Stromal cell of bone marrow (primary cell): ENCODE measurements at regions not wholly inside any gene's neighbourhood (a gene's known extent, or its start where the extent isn't known, plus 50 kb on each side); places are given as distances from the start of the nearest gene placed in this dataset.
"Not testable (repeated sequence)": the region's sequence is repeated elsewhere in the genome, so short reads cannot be mapped to it uniquely, and the experiment has no call there.

Experiments used
- DNase-seq: peaks from one replicate; pipeline ENCODE4 v3.0.0-alpha.2; 2012; ENCODE audit warnings: low read depth

DNA sequence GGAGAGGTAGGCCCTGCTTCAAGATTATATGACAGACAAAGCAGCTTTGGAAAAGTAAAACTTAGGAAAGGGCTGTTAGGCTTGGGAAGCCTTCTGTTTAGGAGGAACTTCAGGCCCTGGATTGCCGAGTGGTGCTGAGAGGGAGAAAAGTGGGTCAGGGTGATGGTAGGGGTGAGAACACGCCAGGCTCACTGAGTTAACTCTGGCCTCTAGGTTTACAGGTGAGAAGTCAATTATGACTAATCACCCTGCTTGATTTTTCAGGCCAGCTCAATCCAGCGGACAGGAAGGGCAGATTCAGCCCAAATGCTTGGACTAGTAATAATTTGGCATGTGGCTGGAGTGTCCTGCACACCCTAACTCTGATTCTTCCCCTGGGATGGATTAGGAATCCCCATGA is 365.1 kb upstream of the LMCD1 start:
- DNase-seq: no peak

DNA sequence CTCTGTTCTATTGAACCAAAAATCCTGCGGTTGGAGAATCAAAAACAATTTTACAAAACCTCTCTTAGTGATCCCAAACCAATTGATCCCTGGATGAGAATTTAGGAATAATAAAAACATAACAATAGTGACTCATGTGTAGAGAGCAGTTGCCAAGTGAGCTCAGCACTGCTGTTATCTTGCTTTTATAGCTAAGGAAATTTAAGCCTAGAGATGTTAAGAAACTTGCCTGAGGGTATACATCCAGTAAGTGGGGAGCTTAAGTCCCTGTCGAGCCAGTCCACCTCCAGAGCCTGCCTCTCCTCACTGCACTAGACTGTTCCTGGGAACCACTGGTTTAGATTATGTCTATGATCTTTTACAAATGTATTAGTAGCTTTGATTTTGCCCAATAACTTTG is 358.4 kb upstream of the LMCD1 start:
- DNase-seq: peak; percentile 15

DNA sequence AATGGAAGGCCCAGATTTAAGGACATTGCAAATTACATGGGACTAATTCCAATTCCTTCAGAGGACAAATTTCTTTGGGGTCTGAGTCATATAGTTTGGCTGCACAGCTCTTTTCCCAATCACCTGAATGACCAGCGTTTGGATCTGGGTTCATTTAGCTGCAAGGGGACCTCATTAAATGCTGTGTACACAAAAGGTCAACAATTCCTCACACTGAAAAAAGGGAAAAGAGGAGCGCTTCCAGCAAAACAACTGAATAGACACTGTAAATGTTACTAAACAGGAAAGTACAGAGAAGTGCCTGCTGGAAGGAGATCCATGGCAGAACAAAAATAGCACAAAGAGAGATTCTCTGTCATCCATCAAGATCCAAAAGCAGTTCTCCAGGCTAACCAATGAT is 356.0 kb upstream of the LMCD1 start:
- DNase-seq: no peak

DNA sequence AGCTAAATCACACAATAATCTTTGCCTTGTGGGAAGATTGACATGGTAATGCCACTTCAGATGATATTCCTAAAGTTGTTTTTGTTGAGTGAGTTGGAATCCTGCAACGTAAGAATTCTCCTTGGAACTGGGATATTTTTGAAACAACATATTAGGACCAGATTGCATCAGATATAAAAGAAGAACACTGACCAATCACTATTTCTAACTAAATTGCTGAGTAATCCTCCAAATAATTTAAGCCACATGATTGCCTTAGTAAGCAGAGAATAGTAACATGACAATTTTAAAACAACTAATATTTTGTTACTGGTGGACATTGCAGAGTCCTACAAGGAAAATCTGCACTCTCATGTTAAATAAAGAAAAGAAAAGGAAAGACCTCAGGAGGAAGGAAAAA is 353.9 kb upstream of the LMCD1 start:
- peak; percentile 42 for DNase-seq

DNA sequence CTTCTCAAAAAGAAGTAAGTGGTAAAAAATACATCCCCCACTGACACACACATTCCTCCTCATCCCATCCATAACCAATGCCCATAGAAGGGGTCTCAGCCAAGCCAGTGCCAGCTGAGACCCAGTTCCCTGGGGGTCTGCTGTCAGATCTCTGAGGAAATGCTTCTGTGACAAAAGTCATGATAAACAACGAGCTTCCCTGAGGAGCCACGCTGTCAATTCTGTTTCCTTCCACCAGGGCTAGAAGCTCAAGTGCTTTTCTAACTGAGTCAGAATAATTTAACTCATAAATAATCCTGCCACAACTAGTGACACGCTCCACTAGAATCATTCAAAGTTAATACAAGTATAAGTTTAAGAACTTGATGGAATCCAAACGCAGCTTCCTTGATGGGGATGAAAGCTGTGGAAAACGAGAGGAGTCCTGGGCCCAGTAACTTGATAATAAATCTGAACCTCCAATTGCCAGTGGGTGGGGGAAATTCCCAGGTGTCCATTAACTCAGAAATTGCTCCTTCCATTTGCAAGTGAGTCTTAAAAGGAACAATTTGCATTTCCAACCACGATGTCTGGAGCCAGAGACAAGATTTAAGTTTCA is 348.7 kb upstream of the LMCD1 start:
- DNase-seq: no peak

DNA sequence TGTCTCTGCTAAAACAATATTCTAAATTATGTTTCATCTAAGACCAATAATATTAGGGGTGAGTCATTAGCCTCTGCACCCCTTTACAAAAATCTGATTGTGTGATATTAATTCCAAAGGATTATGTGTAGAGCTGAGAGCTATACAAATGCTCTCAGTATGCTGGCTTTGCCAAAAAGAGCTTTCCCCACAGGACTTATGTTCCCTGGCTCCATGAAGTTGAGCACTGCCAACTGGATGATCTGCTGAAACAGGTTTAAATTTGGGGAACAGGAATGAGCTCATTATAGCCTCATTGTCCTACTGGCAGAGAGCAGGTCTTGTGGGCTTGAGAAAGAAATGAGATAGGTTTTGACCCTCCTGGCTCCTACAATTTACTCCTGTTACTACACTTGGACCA is 347.8 kb upstream of the LMCD1 start:
- no peak for DNase-seq

DNA sequence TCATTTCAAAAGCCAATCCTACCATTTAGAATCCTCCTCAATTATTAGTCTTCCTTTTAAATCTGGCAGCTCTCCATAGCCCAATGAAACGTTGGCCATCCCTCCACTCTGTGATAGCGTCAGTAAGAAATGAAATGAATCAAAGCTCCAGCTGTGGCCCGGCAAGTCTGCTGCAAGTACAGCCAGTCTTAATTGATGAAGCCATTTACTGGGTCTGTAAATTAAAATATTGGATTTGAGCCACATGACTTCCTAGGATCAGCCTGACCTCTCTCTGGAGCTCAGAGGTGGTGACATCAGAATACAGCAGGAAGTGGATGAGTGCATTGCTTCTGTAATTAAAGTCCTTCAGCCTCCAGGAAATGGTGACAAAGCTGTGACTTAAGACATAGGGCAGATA is 347.0 kb upstream of the LMCD1 start:
- DNase-seq: no peak

DNA sequence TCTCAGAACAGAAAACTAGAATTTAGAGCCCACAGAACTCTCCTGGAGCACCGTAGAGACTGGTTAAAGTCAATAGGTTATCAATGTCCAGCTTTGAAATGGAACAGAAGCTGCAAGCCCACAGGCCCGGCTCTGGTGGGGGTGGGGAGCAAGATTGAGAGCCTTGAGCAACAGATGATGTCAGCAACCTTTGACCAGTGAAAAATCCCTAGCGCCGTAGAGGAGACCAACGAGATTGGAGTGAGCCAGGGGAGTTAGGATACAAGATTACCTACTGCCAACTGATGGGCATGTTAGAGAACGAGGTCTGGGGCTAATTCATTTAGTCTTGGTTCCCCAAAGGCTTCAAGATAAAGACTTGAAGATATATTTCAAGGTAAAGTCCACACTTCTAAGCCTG is 345.5 kb upstream of the LMCD1 start:
- no peak for DNase-seq

DNA sequence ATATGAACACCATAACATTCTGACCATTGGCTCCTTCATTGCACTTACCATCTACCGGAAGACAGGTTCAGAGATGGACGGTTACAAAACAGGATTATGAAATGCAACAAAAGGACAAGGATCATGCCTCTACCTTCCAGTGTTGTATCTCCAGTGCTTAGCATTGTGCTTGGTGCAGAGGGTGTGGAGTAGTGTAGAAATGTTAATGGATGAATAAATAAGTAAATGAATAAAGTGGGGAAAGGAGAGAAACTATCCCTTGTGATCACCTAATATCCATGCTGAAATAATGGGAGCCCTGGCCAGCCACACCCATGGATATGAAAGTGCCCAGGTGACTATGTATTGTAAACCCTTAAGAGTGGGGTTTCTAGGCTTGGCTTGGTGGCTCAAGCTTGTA is 344.8 kb upstream of the LMCD1 start:
- DNase-seq: no peak

DNA sequence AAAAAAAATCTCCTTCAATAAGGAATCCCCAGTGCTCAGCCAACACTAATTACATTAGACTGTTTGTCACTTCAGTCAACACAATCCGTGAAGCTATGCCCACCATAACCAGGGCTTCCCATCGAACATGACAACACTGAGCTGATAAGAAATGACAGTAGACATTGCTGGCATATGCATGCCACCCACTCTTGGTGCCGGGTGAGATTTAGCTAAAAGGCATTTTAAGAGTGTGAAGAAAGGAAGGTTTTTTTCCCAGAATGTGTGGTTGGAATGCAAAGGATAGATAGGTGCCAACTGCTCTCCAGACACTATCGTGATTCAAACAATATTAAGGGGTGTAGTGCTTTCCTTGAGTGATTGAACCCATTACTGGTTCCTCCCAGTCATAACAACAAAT is 344.0 kb upstream of the LMCD1 start:
- DNase-seq: no peak

DNA sequence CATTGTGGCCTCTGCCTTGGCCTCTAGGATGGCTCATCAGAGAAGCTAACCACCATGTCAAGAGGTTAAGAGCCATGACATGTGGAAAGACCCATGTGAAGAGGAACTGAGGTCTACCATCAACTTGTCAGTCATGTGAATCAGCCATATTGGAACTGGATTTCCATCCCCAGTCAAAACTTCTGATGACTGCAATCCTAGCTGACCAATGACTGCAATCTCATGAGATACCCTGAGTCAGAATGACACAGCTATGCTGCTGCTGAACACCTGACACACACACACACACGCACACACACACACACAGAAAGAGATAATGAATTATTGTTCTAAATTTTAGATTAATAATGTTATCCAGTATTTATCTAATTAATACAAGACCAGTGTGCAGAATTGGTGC is 337.5 kb upstream of the LMCD1 start:
- DNase-seq: no peak

DNA sequence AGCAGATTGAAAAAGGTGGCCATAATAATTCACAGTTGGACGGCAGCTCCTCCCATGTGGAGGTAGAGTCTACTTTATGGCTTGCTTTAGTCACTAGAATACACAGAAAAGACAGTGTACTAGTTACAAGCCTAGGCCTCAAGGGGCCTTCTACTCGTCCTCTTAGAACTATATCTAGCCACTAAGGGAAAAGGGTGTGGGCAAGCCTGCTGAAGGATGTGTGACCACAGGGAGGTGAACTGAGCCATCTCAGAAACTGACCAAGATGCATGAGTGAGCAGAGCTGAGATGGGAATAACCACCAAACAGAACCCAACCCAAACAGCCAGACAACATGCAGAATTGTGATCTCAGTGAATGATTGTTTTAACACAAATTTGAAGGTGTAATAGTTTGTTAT is 335.6 kb upstream of the LMCD1 start:
- no peak for DNase-seq

DNA sequence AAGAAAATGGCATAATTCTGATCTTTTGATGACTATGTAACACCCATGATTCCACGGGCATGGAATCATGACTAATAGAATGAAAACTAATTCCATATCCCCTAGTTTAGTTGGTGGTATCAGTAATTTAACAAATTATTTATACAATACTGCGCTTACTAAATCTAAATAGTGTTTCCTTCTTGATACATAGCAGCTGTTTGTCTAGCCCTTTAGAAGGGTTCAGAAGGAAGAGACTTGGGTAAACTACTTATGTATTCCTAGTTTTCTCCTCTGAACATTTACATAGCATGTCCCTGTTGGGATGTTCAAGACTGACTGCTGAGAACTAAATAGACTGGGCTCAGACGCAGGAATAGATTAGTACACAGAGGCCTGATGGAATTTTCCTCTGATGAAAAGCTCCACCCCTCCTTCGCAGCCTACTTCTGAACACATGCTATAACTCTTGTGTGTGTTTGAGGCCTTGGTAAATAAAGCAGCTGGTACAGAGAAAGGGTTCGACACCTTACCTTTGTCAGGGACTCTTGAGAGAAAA is 330.6 kb upstream of the LMCD1 start:
- no peak for DNase-seq

DNA sequence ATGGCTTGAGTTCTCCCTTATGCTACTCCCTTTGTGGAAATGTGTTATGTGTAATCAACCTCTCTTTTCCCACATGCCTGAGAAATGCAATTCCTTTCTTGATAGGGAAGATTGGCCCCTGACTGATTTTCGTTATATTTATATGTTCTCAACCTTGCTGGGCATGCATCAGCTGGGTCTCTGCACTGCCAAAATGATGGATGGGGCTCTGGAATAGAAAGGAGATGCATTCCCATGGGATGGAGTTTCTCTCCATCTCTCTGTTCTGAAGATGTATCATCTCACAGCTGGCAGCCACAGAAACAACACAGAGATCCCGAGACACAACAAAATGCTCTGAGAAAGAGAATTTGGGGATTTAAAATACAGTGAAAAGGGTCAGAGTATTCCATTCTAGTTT is 327.7 kb upstream of the LMCD1 start:
- DNase-seq: no peak

DNA sequence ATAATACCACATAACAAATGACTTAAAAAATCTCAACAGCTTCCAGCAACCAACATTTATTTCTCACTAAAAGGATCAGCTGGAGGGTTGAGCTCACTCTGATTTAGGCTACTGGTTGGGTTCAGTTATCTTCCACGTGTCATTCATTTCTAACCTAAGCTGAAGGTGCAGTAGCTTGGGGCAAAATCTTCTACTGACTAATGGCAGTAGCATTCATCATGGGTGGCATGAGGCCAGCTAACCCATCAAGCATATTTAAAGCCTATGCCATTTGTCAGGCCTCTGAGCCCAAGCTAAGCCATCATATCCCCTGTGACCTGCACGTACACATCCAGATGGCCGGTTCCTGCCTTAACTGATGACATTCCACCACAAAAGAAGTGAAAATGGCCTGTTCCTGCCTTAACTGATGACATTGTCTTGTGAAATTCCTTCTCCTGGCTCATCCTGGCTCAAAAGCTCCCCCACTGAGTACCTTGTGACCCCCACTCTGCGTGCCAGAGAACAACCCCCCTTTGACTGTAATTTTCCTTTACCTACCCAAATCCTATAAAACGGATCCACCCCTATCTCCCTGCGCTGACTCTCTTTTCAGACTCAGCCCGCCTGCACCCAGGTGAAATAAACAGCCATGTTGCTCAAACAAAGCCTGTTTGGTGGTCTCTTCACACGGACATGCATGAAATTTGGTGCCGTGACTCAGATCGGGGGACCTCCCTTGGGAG is 324.7 kb upstream of the LMCD1 start:
- DNase-seq: not testable (repeated sequence)

DNA sequence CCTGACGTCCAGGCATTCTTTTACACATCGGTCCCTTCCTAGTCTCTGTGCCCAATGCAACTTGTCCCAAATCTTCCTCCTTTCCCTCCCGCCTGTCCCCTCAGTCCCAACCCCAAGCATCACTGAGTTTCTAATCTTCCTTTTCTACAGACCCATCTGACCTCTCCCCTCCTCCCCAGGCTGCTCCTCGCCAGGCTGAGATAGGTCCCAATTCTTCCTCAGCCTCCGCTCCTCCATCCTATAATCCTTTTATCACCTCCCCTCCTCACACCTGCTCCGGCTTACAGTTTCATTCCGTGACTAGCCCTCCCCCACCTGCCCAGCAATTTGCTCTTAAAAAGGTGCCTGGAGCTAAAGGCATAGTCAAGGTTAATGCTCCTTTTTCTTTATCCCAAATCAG is 323.1 kb upstream of the LMCD1 start:
- not testable (repeated sequence) for DNase-seq

DNA sequence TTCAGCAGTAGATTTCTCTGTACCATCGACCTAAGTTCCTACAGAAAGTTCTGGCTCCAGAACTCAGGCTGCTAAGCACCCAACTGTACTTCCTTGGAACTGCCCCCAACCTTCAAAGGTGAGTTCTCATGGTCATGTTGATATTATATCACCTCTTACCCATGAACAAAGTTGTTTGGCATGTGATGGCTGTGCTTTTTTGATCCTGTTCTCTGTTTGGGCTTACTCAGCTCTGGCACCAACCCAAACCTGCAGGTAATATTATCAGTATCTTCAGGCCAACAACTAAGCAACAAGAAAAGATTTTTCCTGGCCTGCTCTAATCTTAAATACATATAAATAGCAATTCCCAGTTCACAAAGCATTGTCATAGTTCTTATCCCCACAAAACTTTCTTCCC is 318.7 kb upstream of the LMCD1 start:
- no peak for DNase-seq

DNA sequence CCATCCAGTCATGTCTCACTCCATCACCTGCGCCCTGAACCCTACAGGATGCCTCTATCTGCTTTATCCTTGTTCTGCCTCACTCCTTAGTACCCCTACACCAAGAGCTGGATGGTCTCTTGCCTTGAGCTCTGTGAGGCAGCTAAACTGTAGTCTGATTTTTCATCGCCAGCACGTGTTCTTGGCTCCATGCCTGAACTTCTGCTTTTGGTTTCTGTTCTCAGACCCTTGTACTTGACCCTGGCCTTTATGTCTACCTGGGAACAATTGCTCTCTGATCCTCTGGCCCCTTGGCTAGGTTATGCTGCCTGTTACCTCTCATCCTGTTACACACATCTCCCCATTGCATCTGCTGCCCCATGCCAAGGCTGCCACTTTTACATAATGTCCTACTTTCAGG is 318.0 kb upstream of the LMCD1 start:
- DNase-seq: no peak

DNA sequence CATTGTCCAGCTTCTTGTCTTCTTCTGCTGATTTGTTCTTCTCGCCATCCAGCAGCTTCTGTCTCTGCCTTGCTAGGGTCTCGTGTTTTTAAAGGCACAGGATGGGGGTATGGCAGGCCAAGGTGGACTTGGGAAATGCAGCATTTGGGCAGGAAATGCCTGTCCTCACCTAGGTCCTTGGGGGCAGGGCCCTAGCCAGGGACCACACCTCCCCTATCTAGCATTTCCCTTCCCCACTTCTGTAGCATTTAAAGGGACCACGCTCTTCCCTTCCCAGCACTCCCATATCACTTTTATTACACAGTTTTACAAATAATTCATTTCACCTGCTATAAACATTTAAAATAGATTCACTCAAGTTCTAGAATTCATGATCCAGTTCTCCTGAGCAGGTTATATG is 315.4 kb upstream of the LMCD1 start:
- no peak for DNase-seq

DNA sequence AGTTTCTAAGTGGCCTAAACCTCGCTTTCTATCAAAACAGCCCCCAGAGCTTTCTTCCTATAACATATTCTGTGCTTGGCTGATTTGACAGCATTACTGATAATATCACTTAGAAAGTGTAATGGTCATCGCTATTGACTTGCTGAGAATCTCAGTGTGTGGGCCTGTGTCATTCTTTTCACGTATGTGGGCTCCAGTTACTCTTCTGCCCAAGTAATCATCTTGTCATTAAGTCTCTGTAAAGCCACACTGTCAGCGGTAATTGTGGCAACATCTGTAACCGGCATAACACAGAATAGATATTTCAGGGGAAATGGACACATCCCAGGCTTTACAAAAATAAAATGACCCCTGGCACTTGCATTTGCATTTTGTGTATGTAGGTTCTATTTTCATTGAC is 313.6 kb upstream of the LMCD1 start:
- DNase-seq: no peak

DNA sequence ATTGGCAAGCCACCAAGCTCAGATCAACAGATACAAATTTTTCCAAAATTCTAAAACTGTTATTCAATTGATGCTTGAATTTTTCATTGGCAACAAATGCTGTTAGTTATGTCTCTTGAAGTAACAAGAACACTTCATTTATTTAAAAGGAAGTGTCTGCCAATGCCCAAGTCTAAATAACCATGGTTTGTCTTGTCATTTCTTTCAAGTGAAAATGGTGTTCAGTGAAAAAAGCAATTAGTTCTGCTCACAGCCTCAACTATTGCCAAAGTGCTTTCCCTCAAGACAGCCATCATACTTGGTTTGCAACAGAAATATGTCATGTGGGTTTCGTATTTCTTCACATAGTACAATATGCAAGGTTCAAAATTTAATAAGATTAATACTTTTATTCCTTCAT is 312.6 kb upstream of the LMCD1 start:
- DNase-seq: no peak

DNA sequence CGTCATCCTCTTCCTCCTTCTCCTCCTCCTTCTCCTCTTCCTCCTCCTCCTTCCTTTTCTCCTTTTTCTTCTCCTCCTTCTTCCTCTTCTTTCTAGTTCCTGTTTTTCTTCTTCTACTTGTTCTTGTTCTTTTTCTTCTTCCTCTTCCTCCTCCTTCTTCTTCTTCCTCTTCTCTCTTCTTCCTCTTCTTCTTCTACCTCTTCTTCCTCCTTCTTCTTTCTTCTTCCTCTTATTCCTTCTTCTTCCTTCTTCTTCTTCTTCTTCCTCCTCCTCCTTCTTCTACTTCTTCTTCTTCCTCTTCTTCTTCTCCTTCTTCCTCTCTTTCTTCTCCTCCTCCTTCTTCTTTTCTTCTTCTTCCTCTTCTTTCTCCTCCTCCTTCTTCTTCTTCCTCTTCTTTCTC is 310.2 kb upstream of the LMCD1 start:
- no peak for DNase-seq

DNA sequence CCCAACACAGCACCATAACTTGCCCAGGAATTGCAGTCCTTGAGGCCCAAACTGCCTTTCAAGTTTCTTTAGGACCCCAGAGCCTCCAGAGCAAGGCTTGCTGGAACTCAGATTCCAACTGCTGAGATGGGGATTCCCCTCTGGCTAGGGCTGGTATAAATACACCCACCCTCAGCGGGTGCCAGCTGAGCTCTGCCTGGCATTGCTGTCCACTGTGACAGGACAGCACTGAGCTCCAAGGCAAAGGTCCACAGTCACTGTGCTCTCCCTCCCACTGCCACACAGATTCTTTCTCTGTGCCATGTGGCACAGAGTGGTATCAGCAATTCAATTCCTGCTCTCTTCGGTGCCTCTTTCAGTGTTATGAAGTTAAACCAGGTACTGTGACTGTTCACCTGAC is 304.2 kb upstream of the LMCD1 start:
- DNase-seq: no peak

DNA sequence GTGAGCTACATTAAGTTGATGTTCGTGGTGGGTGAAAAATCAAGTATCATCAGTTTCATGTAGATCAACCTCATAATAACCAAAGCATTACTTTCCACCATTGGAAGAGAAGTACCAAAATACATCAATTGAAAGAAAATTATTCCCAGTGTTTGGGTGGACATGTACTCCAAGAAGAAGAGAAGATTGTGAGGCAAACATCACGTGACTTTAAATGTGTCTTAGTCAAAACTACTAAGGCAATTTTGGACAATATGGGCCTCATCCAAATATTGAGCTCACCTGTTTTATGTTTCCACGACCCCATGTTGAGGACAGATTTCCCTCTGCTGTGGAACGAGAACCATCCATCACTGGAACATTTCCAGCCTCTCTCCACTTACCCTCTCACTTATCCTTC is 303.0 kb upstream of the LMCD1 start:
- no peak for DNase-seq
